Nucleus accumbens (tissue), 56 donors: ENCODE measurements at regions not wholly inside any gene's neighbourhood (a gene's known extent, or its start where the extent isn't known, plus 50 kb on each side); places are given as distances from the start of the nearest gene placed in this dataset.

ENCODE experiments used
- DNase-seq, 56 donors: peaks; one replicate each; lab custom pipeline; 2025; lab: John Stamatoyannopoulos, UW

GRCh38 chr20:62527781-62528180, 52.0 kb upstream of the GATA5 start:
- no peak for DNase-seq

DNA sequence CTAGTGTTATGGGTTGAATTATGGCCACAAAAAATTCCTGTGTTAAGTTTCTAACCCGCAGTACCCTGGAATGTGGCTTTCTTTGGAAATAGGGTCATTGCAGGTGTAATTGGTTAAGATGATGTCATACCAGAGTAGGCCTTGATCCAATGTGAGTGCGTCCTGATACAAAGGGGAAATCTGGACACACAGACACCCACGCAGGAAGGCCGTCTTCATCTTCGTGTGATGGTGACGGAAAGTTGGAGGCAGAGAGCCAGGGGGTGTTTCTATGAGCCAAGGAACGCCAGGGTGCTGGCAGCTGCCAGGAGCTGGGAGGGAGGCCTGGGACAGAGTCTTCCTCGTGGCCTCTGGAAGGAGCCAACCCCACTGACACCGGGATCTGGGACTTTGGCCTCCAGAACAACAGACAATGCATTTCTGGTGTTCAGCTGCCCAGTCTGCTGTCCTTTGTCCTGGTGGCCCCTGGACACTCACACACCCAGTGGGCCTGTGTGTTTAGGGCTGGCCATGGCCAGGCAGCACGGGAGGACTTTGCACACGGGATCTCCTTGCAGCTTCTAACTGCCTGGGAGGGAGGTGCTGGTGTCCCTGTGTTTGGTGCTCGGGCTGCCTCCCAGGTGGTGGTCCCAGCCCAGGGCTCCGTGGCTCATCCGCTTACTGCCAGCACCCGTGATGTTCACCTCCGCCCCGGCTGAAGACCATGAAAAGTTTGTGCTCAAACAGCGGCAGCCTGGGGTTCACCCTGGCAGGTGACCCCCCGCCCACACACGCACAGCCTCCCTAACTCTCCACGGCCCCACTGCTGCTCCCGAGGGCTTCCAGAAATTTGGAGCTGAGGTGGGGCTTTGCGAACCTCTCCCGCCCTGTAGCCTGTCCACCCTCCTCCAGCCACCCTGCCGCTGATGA, 53.4 kb upstream of the GATA5 start:
- DNase-seq = no peak

GRCh38 chr20:62529896-62530642, 54.3 kb upstream of the GATA5 start:
- no peak for DNase-seq

DNA sequence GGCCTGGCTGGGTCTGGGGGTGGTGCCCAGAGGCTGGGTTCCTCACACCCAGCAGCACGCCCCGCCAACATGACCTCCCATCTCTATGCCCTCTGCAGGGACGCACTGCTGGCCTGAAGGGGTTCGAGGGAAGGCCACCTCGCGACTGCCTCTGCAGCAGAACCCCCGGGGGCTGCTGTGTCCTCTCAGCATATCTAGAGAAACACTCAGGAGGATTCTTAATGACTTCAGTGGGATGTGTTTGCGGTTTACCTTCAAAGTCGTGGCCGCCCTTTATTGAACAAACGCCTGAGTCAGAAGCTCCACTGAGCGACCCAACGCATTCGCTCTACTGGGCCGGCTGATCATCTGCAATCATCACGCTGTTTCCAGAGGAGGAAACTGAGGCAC, 54.8 kb upstream of the GATA5 start:
- no peak for DNase-seq

DNA sequence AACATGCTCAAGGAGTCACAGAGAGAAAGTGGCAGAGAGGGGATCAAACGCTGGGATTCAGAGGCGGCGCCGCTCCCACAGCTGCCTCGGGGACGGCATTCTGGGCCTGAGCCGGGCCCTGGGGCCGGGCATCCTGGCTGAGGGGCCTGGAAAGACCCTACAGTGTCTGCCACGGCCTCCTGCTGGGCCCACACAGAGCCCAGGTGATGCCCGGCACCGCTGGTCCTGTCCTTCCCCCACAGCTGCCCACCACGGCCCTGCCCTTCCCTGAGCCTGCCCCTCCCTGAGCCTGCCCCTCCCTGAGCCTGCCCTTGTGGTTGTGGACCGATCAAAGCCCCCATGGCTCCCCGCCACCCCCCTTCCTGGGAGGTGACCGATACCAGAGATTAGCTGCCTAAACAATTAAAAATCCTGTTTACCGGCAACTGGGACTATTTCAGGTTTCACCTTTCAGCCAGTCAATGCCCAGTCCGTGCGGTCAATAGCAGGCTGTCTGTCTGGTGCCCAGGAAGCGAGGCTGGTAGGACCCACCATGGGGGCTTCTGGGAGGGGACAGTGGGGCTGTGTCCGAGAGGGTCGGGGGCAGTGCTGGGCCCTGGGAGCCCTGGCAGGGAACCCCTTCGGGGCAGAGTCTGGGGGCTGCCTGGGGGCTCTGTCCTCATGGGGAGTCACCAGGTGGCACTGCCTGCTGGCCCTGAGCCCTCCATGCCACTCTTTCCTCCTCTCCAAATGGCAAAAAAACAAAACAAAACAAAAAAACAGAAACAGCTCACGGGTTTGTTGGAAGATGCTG, 55.4 kb upstream of the GATA5 start:
- no peak for DNase-seq

- no peak for DNase-seq
Measured at GRCh38 chr20:62532921-62533320, 57.1 kb upstream of the GATA5 start.

- DNase-seq = no peak
Measured at GRCh38 chr20:62533591-62534495, 58.0 kb upstream of the GATA5 start.

DNA sequence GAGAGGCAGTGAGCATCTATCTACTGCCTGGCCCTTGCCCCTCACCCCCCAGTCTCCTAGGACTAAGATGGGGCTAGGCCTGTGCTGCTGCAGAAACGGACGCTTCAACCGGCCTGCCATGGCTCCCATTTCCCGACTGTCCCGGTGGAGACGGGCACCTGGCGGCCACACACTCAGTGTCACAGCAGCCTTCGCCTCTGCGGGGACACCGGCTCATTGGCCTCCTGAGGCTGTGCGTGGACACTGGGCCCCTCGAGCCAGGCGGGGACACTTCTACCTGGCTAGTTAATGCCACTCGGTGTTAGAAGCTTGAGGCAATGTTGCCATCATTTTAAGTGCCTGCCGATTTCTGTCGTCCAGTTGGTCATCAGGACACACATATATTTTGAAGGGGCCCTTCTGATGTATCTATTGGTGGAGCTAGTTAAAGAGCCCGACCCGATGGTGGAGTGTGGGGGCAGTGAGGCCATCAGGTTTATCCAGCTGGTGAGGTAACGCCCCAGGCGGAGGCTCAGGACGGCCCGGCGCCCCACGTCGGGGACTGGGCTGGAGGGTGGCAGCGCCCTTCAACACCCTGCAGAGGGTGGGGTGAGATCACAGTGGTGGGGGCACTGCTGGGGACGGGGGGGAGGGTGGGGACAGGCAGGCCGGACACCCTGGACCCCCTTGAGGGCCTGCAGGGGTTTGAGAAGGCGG, 58.9 kb upstream of the GATA5 start:
- no peak for DNase-seq

GRCh38 chr20:62535282-62535811, 59.6 kb upstream of the GATA5 start:
- no peak for DNase-seq

DNA sequence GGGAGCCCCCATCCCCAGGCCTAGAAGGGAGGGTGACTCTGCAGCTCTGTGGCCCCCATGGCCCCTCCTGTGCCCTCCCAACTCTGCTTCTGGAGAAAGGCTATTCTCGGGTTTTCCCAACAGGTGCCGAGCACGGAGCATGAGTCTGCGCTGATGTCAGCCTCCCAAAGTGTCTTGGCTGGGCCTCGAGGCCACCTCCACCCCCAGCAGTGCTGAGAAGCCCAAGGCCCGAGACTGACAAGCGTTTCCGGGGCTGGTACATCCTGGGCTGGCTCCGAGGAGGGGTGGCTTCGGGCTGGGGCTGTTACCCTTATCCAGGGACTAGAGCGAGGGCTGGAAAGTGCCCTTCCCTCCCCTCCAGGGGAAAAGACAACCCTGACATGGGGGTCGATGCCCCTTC, 60.2 kb upstream of the GATA5 start:
- no peak for DNase-seq

DNA sequence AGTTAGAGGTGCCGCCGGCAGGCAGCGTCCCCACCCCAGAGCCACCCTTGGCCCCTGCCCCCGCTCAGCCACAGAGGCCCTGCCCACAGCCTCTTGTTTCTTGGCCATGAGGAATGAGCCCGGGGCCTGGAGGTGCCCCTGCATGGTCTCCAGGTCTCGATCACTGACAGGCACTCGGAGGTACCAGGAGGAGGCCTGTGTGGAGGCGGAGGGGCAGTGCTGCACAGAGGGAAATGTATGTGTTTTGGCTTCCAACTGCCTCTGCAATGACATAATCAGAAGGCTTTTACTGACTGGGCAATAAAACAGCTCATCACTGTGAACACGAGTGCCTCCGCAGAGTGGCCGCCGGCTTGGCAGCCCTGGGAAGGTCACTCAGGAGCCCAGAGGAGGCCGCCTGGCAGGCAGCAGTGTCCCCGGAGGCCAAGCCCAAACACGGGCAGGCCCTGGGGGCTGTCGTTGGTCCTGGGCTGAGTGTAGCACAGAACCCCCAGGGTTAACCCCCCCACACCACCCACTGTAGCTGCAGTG, 61.1 kb upstream of the GATA5 start:
- DNase-seq = peak in 1 of 56 donors; percentile 15

DNA sequence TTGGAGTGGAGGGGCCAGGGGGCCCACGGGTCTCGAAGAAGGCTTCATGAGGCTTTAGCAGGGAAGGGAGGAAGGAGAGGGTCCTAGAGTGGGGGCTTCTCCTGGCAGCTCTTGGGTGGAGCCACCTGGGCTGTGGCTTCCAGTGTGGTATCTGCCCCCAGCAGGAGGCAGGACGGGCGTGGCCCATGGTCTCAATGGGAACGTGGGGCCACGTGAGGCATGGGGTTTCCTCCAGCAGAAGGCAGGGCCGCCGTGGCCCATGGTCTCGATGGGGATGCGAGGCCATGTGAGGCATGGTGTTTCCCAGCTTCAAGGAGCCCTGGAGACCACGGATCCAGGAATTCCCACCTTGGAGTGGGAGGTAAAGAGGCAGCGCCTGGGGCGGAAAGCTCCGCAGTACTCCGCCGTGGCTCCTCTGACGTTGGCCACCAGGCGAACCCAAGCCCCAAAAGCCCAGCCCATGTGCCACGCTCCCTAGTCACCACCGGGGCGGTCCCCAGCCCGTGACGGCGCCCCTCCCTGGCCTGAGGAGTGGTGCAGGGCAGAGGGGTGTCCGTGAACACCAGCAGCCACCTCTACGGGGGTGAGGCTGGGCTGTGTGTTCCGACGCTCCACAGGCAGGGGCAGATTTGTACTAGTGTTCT, 62.0 kb upstream of the GATA5 start:
- DNase-seq = no peak

DNA sequence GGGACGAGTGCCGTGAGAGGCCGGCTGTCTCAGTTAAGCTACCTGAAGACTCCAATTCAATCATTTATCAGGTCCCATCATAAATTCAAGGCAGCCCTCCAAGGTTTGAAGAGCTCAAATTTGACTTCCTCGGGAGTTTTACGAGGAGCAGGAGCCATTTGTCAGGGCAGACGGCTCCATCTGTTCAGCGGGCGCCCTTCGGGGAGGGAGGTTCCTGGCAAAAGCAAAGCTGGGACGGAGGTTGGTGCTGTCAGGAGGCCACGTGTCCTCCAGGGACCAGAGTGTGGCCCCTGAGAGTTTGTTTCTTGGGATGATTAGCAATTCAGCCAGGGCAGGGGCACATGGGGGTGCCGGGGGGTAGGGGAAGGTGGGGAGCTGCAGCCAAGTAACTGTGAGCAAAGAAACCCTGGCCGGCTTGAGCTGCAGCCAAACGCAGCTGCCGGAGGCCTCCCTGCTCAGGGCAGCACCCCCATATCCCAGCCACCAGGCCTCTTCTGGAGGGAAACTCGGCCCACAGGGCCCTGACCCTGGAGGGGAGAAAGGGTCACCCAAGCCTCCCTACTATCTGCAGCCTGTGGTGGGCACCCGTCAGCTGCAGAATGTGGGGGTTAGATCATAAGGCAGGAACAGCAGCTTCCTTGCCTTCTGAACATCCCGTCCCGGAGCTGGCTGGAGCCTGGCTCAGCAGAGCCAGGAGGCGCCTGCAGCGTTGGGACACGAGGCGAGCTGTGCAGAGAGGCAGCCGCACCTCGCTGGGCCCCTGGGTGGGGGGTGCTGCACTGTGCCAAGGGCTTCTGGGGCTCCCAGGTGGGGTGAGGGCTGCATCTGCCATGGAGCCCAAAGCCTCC, 63.6 kb upstream of the GATA5 start:
- DNase-seq = no peak

DNA sequence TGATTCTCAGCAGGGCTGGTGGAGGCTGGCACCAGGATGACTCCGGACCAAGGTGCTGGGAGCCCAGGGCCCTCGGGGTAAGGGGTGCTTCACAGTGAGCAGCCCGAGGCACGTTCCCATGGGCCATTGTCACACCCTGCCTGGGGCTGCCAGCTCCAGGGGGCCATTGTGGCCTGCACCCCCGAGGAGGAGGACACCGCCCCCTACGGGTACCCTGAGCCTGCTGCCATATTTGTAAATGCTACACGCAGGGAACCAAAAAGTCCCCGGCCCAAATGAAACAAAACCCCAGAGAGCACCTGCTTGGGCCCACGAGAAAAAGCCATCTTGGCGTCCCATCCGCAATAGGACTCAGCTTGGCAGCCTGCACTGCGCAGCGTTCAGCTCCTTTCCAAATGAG, 64.7 kb upstream of the GATA5 start:
- no peak for DNase-seq

DNA sequence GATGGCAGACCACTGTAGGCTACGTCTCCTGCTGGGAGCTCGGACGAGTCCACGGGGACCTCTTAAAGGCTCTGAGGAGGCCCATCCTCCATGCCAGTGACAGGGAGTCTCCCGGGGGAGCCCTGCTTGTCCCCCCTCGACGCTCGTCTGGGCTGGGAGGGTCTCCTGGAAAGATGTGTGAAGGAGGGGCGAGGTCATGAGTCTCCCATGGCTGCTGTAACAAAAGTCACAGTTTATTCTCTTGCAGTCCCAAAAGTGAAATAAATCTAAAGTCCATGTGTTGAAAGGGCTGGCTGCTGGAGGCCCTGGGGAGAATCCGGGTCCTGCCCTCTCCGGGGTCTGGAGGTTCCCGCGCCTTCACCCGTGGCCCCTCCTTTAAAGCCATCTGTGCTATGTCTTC, 67.1 kb upstream of the GATA5 start:
- no peak for DNase-seq

DNA sequence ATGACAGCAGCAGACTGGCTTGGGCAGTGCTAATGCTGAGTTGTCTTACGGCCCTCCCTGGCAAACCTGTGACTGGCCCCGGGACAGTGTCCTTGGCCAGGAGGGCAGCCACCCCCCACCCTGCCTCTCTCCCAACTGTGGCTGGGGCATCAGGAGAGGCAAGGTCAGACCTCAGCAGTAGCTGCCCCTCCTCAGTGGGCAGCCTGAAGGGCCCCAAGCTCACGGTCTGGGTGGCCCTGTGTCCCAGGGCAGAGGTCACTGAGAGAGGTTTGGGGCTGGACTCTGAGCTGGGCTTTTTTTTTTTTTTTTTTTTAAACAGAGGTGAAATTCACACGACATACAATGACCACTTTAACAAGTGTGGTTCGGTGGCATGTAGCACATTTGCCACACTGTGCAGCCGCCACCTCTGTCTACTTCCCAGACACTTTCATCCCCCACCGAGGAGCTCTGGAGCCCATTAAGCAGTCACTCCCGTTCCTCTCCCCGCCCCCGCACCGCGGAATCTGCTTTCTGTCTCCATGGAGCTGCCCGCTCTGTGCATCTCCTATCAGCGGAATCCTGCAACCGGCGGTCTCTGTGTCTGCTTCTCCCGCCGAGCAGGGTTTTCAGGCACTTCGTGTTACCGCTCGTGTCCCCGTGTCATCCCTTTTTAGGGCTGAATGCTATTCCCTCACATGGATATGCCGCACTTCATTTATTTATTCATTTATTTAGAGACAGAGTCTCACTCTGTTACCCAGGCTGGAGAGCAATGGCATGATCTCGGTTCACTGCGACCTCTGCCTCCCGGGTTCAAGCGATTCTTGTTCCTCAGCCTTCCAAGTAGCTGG, 67.9 kb upstream of the GATA5 start:
- DNase-seq = peak in 38 of 56 donors; percentile 2 to 86 (median 32)
